HepG2 (cell line): ENCODE measurements at regions not wholly inside any gene's neighbourhood (a gene's known extent, or its start where the extent isn't known, plus 50 kb on each side); places are given as distances from the start of the nearest gene placed in this dataset.

Source experiments
- AHR ChIP-seq: IDR thresholded peaks from 2 replicates; pipeline ENCODE4 v1.6.1; 2018; ENCODE audit warnings: missing genetic modification reagents, missing compliant biosample characterization
- DMAP1 ChIP-seq: IDR thresholded peaks from 2 replicates; pipeline ENCODE4 v1.6.1; 2016
- ELK4 ChIP-seq: sonication (generic); formaldehyde crosslinking; IDR thresholded peaks from 2 replicates; pipeline ENCODE4 v1.9.0; 2021; ENCODE audit warnings: missing genetic modification reagents, borderline replicate concordance
- FOXP1 ChIP-seq, 2 experiments: fragments of 450-650 bp in 1 of 2; IDR thresholded peaks; 2 replicates each; pipeline ENCODE4 v1.6.1; 2017 to 2018; ENCODE audit warnings: antibody characterized with exemption in 1 of 2
- HDAC6 ChIP-seq: fragments of 200-600 bp; sonication (generic); IDR thresholded peaks from 2 replicates; pipeline ENCODE4 v1.7.0; 2017; ENCODE audit warnings: mild to moderate bottlenecking, antibody characterized with exemption, low read length, low read depth
- IKZF5 ChIP-seq: IDR thresholded peaks from 2 replicates; pipeline ENCODE4 v1.6.1; 2018; ENCODE audit warnings: missing genetic modification reagents, mild to moderate bottlenecking, missing compliant biosample characterization
- NFYC ChIP-seq: IDR thresholded peaks from 2 replicates; pipeline ENCODE4 v1.6.1; 2016; ENCODE audit warnings: missing genetic modification reagents, missing compliant biosample characterization
- NR2C2 ChIP-seq: sonication (generic); formaldehyde crosslinking; IDR thresholded peaks from 2 replicates; pipeline ENCODE4 v1.4.0; 2020; ENCODE audit warnings: missing genetic modification reagents, mild to moderate bottlenecking, moderate library complexity, borderline replicate concordance
- PAWR ChIP-seq: sonication (generic); formaldehyde crosslinking; IDR thresholded peaks from 2 replicates; pipeline ENCODE4 v1.4.0; 2020; ENCODE audit warnings: missing genetic modification reagents, mild to moderate bottlenecking, borderline replicate concordance
- PHF20 ChIP-seq: sonication (generic); formaldehyde crosslinking; IDR thresholded peaks from 2 replicates; pipeline ENCODE4 v1.5.0; 2020; ENCODE audit warnings: mild to moderate bottlenecking, missing genetic modification reagents
- SIN3A ChIP-seq: IDR thresholded peaks from 2 replicates; pipeline ENCODE4 v1.6.1; 2011; ENCODE audit warnings: low read depth, mild to moderate bottlenecking, control low read depth, low read length, borderline replicate concordance
- SNRNP70 ChIP-seq: fragments of 200-400 bp; formaldehyde crosslinking; IDR thresholded peaks from 2 replicates; pipeline ENCODE4 v1.6.1; 2017; ENCODE audit warnings: mild to moderate bottlenecking, low read depth, low read length, moderate library complexity
- SPEN ChIP-seq: sonication (generic); formaldehyde crosslinking; IDR thresholded peaks from 2 replicates; pipeline ENCODE4 v1.5.1; 2020; ENCODE audit warnings: low read depth, mild to moderate bottlenecking, missing genetic modification reagents
- TEF ChIP-seq: sonication (generic); formaldehyde crosslinking; IDR thresholded peaks from 2 replicates; pipeline ENCODE4 v1.5.0; 2020; ENCODE audit warnings: missing genetic modification reagents
- ZFY ChIP-seq: sonication (generic); formaldehyde crosslinking; IDR thresholded peaks from 2 replicates; pipeline ENCODE4 v1.4.0; 2020; ENCODE audit warnings: missing genetic modification reagents
- ZMYM4 ChIP-seq: sonication (generic); formaldehyde crosslinking; IDR thresholded peaks from 2 replicates; pipeline ENCODE4 v1.8.1; 2023; ENCODE audit warnings: mild to moderate bottlenecking, missing genetic modification reagents
- ZNF101 ChIP-seq: sonication (generic); formaldehyde crosslinking; IDR thresholded peaks from 2 replicates; pipeline ENCODE4 v1.4.0; 2020; ENCODE audit warnings: mild to moderate bottlenecking, low read depth, missing genetic modification reagents, borderline replicate concordance
- ZNF234 ChIP-seq: sonication (generic); formaldehyde crosslinking; conservative IDR thresholded peaks from 2 replicates; pipeline ENCODE4 v1.5.1; 2020; ENCODE audit warnings: mild to moderate bottlenecking, missing genetic modification reagents
- ZNF562 ChIP-seq: sonication (generic); formaldehyde crosslinking; IDR thresholded peaks from 2 replicates; pipeline ENCODE4 v1.8.0; 2022; ENCODE audit warnings: missing genetic modification reagents, borderline replicate concordance
- ZNF580 ChIP-seq: IDR thresholded peaks from 2 replicates; pipeline ENCODE4 v1.6.1; 2016; ENCODE audit warnings: low read depth, borderline replicate concordance
- ZNF644 ChIP-seq: IDR thresholded peaks from 2 replicates; pipeline ENCODE4 v1.6.1; 2016; ENCODE audit warnings: low read depth
- ZNF775 ChIP-seq: sonication (generic); formaldehyde crosslinking; IDR thresholded peaks from 2 replicates; pipeline ENCODE4 v1.4.0; 2020; ENCODE audit warnings: missing genetic modification reagents, mild to moderate bottlenecking, moderate library complexity, borderline replicate concordance
- ZNF816 ChIP-seq: sonication (generic); formaldehyde crosslinking; IDR thresholded peaks from 2 replicates; pipeline ENCODE4 v1.8.0; 2022; ENCODE audit warnings: missing genetic modification reagents, mild to moderate bottlenecking, borderline replicate concordance
- ZNF83 ChIP-seq: sonication (generic); formaldehyde crosslinking; IDR thresholded peaks from 2 replicates; pipeline ENCODE4 v1.4.0; 2020; ENCODE audit warnings: missing genetic modification reagents, mild to moderate bottlenecking, borderline replicate concordance
- ZSCAN31 ChIP-seq: sonication (generic); formaldehyde crosslinking; IDR thresholded peaks from 2 replicates; pipeline ENCODE4 v1.5.0; 2020; ENCODE audit warnings: low read depth, mild to moderate bottlenecking, missing genetic modification reagents
- TF ChIP-seq, protein P1 (sequence below): sonication (generic); formaldehyde crosslinking; IDR thresholded peaks from 2 replicates; pipeline ENCODE4 v1.4.0; 2020; ENCODE audit warnings: missing genetic modification reagents, mild to moderate bottlenecking, borderline replicate concordance

DNA sequence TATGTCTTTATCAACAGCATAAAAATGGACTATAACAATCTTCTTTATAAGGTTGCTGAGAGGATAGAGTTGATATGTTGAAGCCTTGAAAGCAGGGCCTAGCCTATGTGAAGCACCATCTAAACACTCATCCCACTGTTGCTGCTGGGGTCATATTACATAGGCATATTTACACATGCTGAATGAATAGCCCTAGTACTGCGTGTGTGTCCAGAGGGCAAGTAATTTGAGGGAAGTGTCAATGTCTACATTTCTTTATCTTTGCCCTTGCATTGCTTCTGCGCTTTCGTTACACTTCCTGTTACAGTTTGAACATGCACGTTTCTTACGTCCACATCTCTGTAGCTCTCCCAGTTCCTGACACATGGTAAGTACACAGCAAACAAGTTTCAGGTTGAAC is 280.3 kb upstream of the ATP5MC3 start (continued):
- no peak for TF ChIP-seq SIN3A
- peak; percentile 71; the same call in 1 of the 2 replicates for TF ChIP-seq ZNF816 (CRISPR knock-in tag)
- TF ChIP-seq ZNF83 (CRISPR knock-in tag) = no peak
- no peak for TF ChIP-seq PHF20
- TF ChIP-seq ZNF562 (CRISPR knock-in tag) = no peak
- TF ChIP-seq ELK4 (CRISPR knock-in tag) = no peak
- peak; percentile 71 for TF ChIP-seq SPEN (CRISPR knock-in tag)
- no peak for TF ChIP-seq ZNF580 (CRISPR knock-in tag)
- TF ChIP-seq NR2C2 = peak; percentile 35; the same call in 1 of the 2 replicates
- no peak for TF ChIP-seq DMAP1
- 0 out of 2 replicates have a peak, but pooled peaks have one; percentile 61 for TF ChIP-seq IKZF5 (CRISPR knock-in tag)
- peak; percentile 52 for TF ChIP-seq ZMYM4 (CRISPR knock-in tag)
- TF ChIP-seq PAWR (CRISPR knock-in tag) = no peak
- TF ChIP-seq ZFY = no peak; the same call in 1 of the 2 replicates
- no peak for TF ChIP-seq NFYC (CRISPR knock-in tag)
- TF ChIP-seq ZNF644 (CRISPR knock-in tag) = peak; percentile 79
- TF ChIP-seq ZNF101 = no peak
- no peak for TF ChIP-seq ZNF775 (CRISPR knock-in tag)
- TF ChIP-seq TEF (CRISPR knock-in tag) = no peak
- no peak for TF ChIP-seq ZNF234
- TF ChIP-seq, protein P1, sequence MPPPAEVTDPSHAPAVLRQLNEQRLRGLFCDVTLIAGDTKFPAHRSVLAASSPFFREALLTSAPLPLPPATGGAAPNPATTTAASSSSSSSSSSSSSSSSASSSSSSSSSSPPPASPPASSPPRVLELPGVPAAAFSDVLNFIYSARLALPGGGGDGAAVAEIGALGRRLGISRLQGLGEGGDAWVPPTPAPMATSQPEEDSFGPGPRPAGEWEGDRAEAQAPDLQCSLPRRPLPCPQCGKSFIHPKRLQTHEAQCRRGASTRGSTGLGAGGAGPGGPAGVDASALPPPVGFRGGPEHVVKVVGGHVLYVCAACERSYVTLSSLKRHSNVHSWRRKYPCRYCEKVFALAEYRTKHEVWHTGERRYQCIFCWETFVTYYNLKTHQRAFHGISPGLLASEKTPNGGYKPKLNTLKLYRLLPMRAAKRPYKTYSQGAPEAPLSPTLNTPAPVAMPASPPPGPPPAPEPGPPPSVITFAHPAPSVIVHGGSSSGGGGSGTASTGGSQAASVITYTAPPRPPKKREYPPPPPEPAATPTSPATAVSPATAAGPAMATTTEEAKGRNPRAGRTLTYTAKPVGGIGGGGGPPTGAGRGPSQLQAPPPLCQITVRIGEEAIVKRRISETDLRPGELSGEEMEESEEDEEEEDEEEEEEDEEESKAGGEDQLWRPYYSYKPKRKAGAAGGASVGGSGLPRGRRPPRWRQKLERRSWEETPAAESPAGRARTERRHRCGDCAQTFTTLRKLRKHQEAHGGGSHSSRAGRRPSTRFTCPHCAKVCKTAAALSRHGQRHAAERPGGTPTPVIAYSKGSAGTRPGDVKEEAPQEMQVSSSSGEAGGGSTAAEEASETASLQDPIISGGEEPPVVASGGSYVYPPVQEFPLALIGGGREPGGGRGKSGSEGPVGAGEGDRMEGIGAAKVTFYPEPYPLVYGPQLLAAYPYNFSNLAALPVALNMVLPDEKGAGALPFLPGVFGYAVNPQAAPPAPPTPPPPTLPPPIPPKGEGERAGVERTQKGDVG (CRISPR knock-in tag) = no peak
- no peak for TF ChIP-seq AHR
- TF ChIP-seq ZSCAN31 (CRISPR knock-in tag) = no peak
- no peak for TF ChIP-seq HDAC6
- no peak for TF ChIP-seq SNRNP70
- TF ChIP-seq FOXP1 (IDR thresholded peaks at IDR 0.05) = no peak
- TF ChIP-seq FOXP1 (CRISPR knock-in tag; IDR thresholded peaks at IDR 0.05) = peak; percentile 87
